ENCODE measurements at regions not wholly inside any gene's neighbourhood (a gene's known extent, or its start where the extent isn't known, plus 50 kb on each side); places are given as distances from the start of the nearest gene placed in this dataset.

DNA sequence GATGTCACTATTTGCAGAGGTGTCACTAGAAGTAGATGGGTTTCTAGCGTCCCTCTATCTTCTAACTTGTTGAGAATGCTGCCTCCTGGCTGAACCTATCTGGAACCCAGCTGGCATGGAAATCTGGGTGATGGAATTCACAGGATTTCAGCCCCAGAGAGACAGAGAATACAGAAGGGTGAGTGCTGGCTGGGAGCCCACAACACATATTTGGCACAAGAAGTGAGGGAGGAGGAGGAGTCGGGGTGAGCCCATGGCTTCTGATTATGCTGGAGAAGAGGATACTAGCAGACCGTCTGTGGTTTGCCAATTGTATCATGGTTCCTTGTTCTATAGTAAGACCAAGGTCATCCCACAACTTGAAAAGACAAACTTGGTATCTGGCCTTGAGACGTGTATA, 557.8 kb upstream of the SALL1 start:
- POLR2A ChIA-PET, result no interaction called here
- no peak for FAIRE-seq

GRCh38 chr16:51707666-51708065, 556.6 kb upstream of the SALL1 start:
- no peaks in the 10 kb centered on the region for H3K36me3 ChIP-seq (replicated peaks in 1 of 2; ENCODE audit: control insufficient read depth in 1 of 2, insufficient read depth in 2 of 2, low read length in 2 of 2)
- H3K4me3 ChIP-seq (replicated peaks in 1 of 3; ENCODE audit: insufficient read depth in 1 of 3, low read depth in 2 of 3, low read length in 3 of 3), result no peak overlapping the region
- H3K4me1 ChIP-seq (ENCODE audit: insufficient read depth, low read length), result no peaks in the 10 kb centered on the region
- no peak overlapping the region for H3K9ac ChIP-seq (ENCODE audit: insufficient read depth, low read depth, low read length)
- H3K27me3 ChIP-seq (ENCODE audit: control insufficient read depth in 1 of 2, insufficient read depth in 2 of 2, low read length in 2 of 2), result no peaks in the 10 kb centered on the region
- WGBS (ENCODE audit: low lambda C conversion rate), result under 1% methylated on average over 6 of the region's 6 CpGs
- H3K4me2 ChIP-seq (ENCODE audit: low read depth, low read length), result no peak overlapping the region
- intact Hi-C loops (cut with micrococcal nuclease; ENCODE audit: unreplicated experiment) (no loop called here), in situ Hi-C loops (cut with HindIII; ENCODE audit: extremely low pct_ligation_motif_present, low pct_unique_long_range_greater_than_20kb) (no loop called here)
- H3K79me2 ChIP-seq (ENCODE audit: insufficient read depth, low read length), result no peaks in the 10 kb centered on the region
- POLR2A ChIA-PET, result no interaction called here
- ATAC-seq (no peak), DNase-seq (ENCODE audit: low spot score) (no peak), FAIRE-seq (no peak)
- H4K20me1 ChIP-seq (ENCODE audit: insufficient read depth, low read length), result no peaks in the 10 kb centered on the region
- H2AFZ ChIP-seq (ENCODE audit: low read length), result no peak overlapping the region
- no peaks in the 10 kb centered on the region for H3K9me3 ChIP-seq (ENCODE audit: low read length)
- H3K27ac ChIP-seq (ENCODE audit: extremely low read length, insufficient read depth, low read length), result no peak overlapping the region
- no TSS peak for BruUV-seq (replicated peaks)
- CTCF ChIA-PET (ENCODE audit: low intra/inter-chr PET ratio, low total read pairs), result no interaction called here
- TF ChIP-seq GTF2F1 (IDR thresholded peaks at IDR 0.05; ENCODE audit: low read length), result no peak
- TF ChIP-seq, protein P1, sequence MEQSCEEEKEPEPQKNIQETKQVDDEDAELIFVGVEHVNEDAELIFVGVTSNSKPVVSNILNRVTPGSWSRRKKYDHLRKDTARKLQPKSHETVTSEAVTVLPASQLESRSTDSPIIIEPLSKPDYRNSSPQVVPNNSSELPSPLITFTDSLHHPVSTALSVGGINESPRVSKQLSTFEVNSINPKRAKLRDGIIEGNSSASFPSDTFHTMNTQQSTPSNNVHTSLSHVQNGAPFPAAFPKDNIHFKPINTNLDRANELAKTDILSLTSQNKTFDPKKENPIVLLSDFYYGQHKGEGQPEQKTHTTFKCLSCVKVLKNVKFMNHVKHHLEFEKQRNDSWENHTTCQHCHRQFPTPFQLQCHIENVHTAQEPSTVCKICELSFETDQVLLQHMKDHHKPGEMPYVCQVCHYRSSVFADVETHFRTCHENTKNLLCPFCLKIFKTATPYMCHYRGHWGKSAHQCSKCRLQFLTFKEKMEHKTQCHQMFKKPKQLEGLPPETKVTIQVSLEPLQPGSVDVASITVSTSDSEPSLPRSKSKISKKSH (CRISPR knock-in tag; IDR thresholded peaks at IDR 0.05; ENCODE audit: borderline replicate concordance), result no peak
- TF ChIP-seq NFYC (CRISPR knock-in tag; IDR thresholded peaks at IDR 0.05), result no peak
- TF ChIP-seq ZNF143 (CRISPR knock-in tag; IDR thresholded peaks at IDR 0.05), result no peak
- TF ChIP-seq MIER3 (CRISPR knock-in tag; IDR thresholded peaks at IDR 0.05; ENCODE audit: borderline replicate concordance), result no peak
- no peak for TF ChIP-seq ATF4 (CRISPR knock-in tag; IDR thresholded peaks at IDR 0.05)
- no peak for TF ChIP-seq FLYWCH1 (CRISPR knock-in tag; IDR thresholded peaks at IDR 0.05)
- TF ChIP-seq KDM6A (CRISPR knock-in tag; IDR thresholded peaks at IDR 0.05; ENCODE audit: low read depth), result no peak
- TF ChIP-seq, protein P2, sequence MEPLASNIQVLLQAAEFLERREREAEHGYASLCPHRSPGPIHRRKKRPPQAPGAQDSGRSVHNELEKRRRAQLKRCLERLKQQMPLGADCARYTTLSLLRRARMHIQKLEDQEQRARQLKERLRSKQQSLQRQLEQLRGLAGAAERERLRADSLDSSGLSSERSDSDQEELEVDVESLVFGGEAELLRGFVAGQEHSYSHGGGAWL (CRISPR knock-in tag; IDR thresholded peaks at IDR 0.05), result no peak
- no peak for TF ChIP-seq ZNF225 (CRISPR knock-in tag; IDR thresholded peaks at IDR 0.05)
- TF ChIP-seq RORA (CRISPR knock-in tag; IDR thresholded peaks at IDR 0.05), result no peak
- TF ChIP-seq JUND (CRISPR knock-in tag; IDR thresholded peaks at IDR 0.05), result no peak
- TF ChIP-seq CENPX (CRISPR knock-in tag; IDR thresholded peaks at IDR 0.05), result no peak

More for the DNA sequence above, 557.8 kb upstream of the SALL1 start:
- Histone ChIP-seq H3K4me1 (ENCODE audit: insufficient read depth, low read length) (no peaks in the 10 kb centered on the region), H3K27me3 (ENCODE audit: control insufficient read depth in 1 of 2, insufficient read depth in 2 of 2, low read length in 2 of 2) (no peaks in the 10 kb centered on the region), H4K20me1 (ENCODE audit: insufficient read depth, low read length) (no peaks in the 10 kb centered on the region), H3K4me2 (ENCODE audit: low read depth, low read length) (no peak overlapping the region), H2AFZ (ENCODE audit: low read length) (no peak overlapping the region), H3K9me3 (ENCODE audit: low read length) (no peaks in the 10 kb centered on the region), H3K9ac (ENCODE audit: insufficient read depth, low read depth, low read length) (no peak overlapping the region), H3K36me3 (replicated peaks in 1 of 2; ENCODE audit: control insufficient read depth in 1 of 2, insufficient read depth in 2 of 2, low read length in 2 of 2) (no peaks in the 10 kb centered on the region), H3K4me3 (replicated peaks in 1 of 3; ENCODE audit: insufficient read depth in 1 of 3, low read depth in 2 of 3, low read length in 3 of 3) (no peak overlapping the region), H3K27ac (ENCODE audit: extremely low read length, insufficient read depth, low read length) (no peak overlapping the region), H3K79me2 (ENCODE audit: insufficient read depth, low read length) (no peaks in the 10 kb centered on the region)
- DNase-seq (ENCODE audit: low spot score) (no peak), ATAC-seq (no peak)
- intact Hi-C loops (cut with micrococcal nuclease; ENCODE audit: unreplicated experiment) (no loop called here), in situ Hi-C loops (cut with HindIII; ENCODE audit: extremely low pct_ligation_motif_present, low pct_unique_long_range_greater_than_20kb) (no loop called here)
- TF ChIP-seq ZNF296 (CRISPR knock-in tag; conservative IDR thresholded peaks at IDR 0.05) (no peak), MXI1 (IDR thresholded peaks at IDR 0.05; ENCODE audit: borderline replicate concordance, low read depth, low read length) (no peak), SP140L (CRISPR knock-in tag; IDR thresholded peaks at IDR 0.05; ENCODE audit: borderline replicate concordance) (no peak), CEBPG (CRISPR knock-in tag; IDR thresholded peaks at IDR 0.05) (no peak), SALL1 (CRISPR knock-in tag; IDR thresholded peaks at IDR 0.05) (no peak), GABPA (IDR thresholded peaks at IDR 0.05; ENCODE audit: low read depth, low read length) (no peak), GABPA (CRISPR knock-in tag; IDR thresholded peaks at IDR 0.05; ENCODE audit: low read depth) (no peak), ZNF597 (CRISPR knock-in tag; IDR thresholded peaks at IDR 0.05) (no peak)
- CTCF ChIA-PET (ENCODE audit: low intra/inter-chr PET ratio, low total read pairs), result no interaction called here
- no TSS peak for BruUV-seq (replicated peaks)
- 0% methylated on average over 4 of the region's 4 CpGs for WGBS (ENCODE audit: low lambda C conversion rate)
